ENCODE measurements at regions not wholly inside any gene's neighbourhood (a gene's known extent, or its start where the extent isn't known, plus 50 kb on each side); places are given as distances from the start of the nearest gene placed in this dataset.

- Histone ChIP-seq H3K4me1 (ENCODE audit: insufficient read depth) (no peaks in the 10 kb centered on the region), H3K36me3 (no peaks in the 10 kb centered on the region), H3K9me3 (peaks cover 0 to 4% of the 10 kb centered on the region in 2 donors), H3K27me3 (no peaks in the 10 kb centered on the region), H3K4me3 (no peak overlapping the region), H3K27ac (no peak overlapping the region)
- intact Hi-C loops (cut with DNase I): no loop called here
- DNase-seq: no peak
- 75 to 88% (median 85%) methylated on average over 4 of the region's 4 CpGs for WGBS, 3 donors
- TF ChIP-seq POLR2A (IDR thresholded peaks at IDR 0.05): no peak
- TF ChIP-seq CTCF (IDR thresholded peaks at IDR 0.05): no peak
- TF ChIP-seq EP300 (IDR thresholded peaks at IDR 0.05): no peak
Measured at GRCh38 chr7:69090936-69091335, 507.3 kb upstream of the AUTS2 start.

- 81 to 89% (median 84%) methylated on average over 4 of the region's 4 CpGs for WGBS, 3 donors
- H3K36me3 ChIP-seq: no peaks in the 10 kb centered on the region
- intact Hi-C loops (cut with DNase I): no loop called here
- TF ChIP-seq CTCF (IDR thresholded peaks at IDR 0.05) (no peak), POLR2A (IDR thresholded peaks at IDR 0.05) (no peak), EP300 (IDR thresholded peaks at IDR 0.05) (no peak)
- H3K4me1 ChIP-seq (ENCODE audit: insufficient read depth): no peaks in the 10 kb centered on the region
- no peaks in the 10 kb centered on the region for H3K27me3 ChIP-seq
- H3K4me3 ChIP-seq: no peak overlapping the region
- no peak for DNase-seq
- H3K27ac ChIP-seq: no peak overlapping the region
- peaks cover 0 to 4% of the 10 kb centered on the region in 2 donors for H3K9me3 ChIP-seq
Measured at GRCh38 chr7:69091521-69091920, 506.8 kb upstream of the AUTS2 start.

- DNase-seq: no peak
- Histone ChIP-seq H3K36me3 (no peaks in the 10 kb centered on the region), H3K4me1 (ENCODE audit: insufficient read depth) (no peaks in the 10 kb centered on the region), H3K27me3 (no peaks in the 10 kb centered on the region), H3K4me3 (no peak overlapping the region), H3K27ac (no peak overlapping the region), H3K9me3 (peaks cover 0 to 4% of the 10 kb centered on the region in 2 donors)
- 39 to 45% (median 43%) methylated on average over 2 of the region's 2 CpGs for WGBS, 3 donors
- TF ChIP-seq POLR2A (IDR thresholded peaks at IDR 0.05) (no peak), CTCF (IDR thresholded peaks at IDR 0.05) (no peak)
- intact Hi-C loops (cut with DNase I): no loop called here
Measured at GRCh38 chr7:69095127-69095526, 503.1 kb upstream of the AUTS2 start.

- Histone ChIP-seq H3K27me3 (no peaks in the 10 kb centered on the region), H3K36me3 (no peaks in the 10 kb centered on the region), H3K4me3 (no peak overlapping the region), H3K4me1 (ENCODE audit: insufficient read depth) (no peaks in the 10 kb centered on the region), H3K9me3 (peaks cover 0 to 4% of the 10 kb centered on the region in 2 donors), H3K27ac (no peak overlapping the region)
- no peak for DNase-seq
- 72 to 88% (median 83%) methylated on average over 4 of the region's 4 CpGs for WGBS, 3 donors
- intact Hi-C loops (cut with DNase I): no loop called here
- TF ChIP-seq POLR2A (IDR thresholded peaks at IDR 0.05) (no peak), EP300 (IDR thresholded peaks at IDR 0.05) (no peak), CTCF (IDR thresholded peaks at IDR 0.05) (no peak)
Measured at GRCh38 chr7:69095649-69096048, 502.6 kb upstream of the AUTS2 start.

GRCh38 chr7:69104023-69104422 is 494.3 kb upstream of the AUTS2 start:
- WGBS, 3 donors: 24 to 35% (median 35%) methylated on average over 3 of the region's 3 CpGs
- H3K27me3 ChIP-seq: no peaks in the 10 kb centered on the region
- TF ChIP-seq POLR2A (IDR thresholded peaks at IDR 0.05) (no peak), CTCF (IDR thresholded peaks at IDR 0.05) (no peak), EP300 (IDR thresholded peaks at IDR 0.05) (no peak)
- no peak overlapping the region for H3K4me3 ChIP-seq
- no peak for DNase-seq
- H3K9me3 ChIP-seq: no peaks in the 10 kb centered on the region
- H3K4me1 ChIP-seq (ENCODE audit: insufficient read depth): no peaks in the 10 kb centered on the region
- intact Hi-C loops (cut with DNase I): no loop called here
- no peak overlapping the region for H3K27ac ChIP-seq
- no peaks in the 10 kb centered on the region for H3K36me3 ChIP-seq

Measured in ovary (tissue), 7 donors.